ENCODE measurements at regions not wholly inside any gene's neighbourhood (a gene's known extent, or its start where the extent isn't known, plus 50 kb on each side); places are given as distances from the start of the nearest gene placed in this dataset.

GRCh38 chr7:50865450-50865849 is 82.8 kb upstream of the GRB10 start:
- Histone ChIP-seq H3K27ac (no peak overlapping the region), H3K9me3 (no peaks in the 10 kb centered on the region), H3K4me1 (no peaks in the 10 kb centered on the region), H3K27me3 (no peaks in the 10 kb centered on the region), H3K4me3 (no peak overlapping the region), H3K9ac (ENCODE audit: low read depth in 2 of 2, low read length in 2 of 2) (no peak overlapping the region), H3K36me3 (no peaks in the 10 kb centered on the region)
- intact Hi-C loops (cut with DNase I): no loop called here
- no peak for DNase-seq
- no peak for TF ChIP-seq CTCF (IDR thresholded peaks at IDR 0.05)

DNA sequence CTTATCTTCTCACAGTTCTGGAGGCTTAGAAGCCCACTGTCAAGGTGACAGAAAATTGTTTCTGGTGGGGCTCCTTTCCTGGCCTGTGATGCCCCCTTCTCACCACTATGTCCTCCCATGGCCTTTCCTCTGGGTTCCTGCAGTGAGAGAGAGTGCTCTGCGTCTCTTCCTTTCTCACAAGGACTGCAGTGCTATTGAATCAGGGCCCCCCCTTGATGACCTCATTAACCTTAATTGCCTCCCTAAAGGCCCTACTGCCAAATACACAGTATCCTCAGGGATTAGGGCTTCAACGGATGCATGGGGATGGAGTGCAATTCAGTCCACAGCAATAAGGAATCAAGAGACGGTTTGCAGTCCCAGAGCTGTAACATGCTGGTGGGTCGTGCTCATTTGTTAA is 82.0 kb upstream of the GRB10 start:
- Histone ChIP-seq H3K4me1 (no peaks in the 10 kb centered on the region), H3K9ac (ENCODE audit: low read depth in 2 of 2, low read length in 2 of 2) (no peak overlapping the region), H3K9me3 (no peaks in the 10 kb centered on the region), H3K27ac (no peak overlapping the region), H3K4me3 (no peak overlapping the region), H3K27me3 (no peaks in the 10 kb centered on the region), H3K36me3 (no peaks in the 10 kb centered on the region)
- TF ChIP-seq CTCF (IDR thresholded peaks at IDR 0.05): no peak
- DNase-seq: no peak
- intact Hi-C loops (cut with DNase I): no loop called here

DNA sequence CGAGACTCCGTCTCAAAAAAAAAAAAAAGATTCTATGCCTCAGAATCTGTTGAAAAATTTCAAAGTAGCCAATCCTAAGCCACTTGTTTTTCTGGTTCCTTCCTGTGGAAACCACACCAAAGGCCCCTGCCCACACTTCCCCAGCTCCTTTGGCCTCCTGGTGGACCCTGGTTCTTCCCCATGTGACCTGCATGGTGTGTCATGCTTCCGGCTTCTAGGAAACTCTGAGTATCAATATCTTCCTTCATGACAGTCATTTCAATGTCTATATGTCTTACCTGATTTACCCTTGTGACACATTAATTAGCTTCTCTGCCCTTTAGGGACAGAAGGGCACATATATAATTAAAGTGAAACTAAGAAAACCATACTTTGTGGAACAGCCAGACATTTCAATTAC is 80.4 kb upstream of the GRB10 start:
- intact Hi-C loops (cut with DNase I): no loop called here
- Histone ChIP-seq H3K27me3 (no peaks in the 10 kb centered on the region), H3K4me1 (no peaks in the 10 kb centered on the region), H3K36me3 (no peaks in the 10 kb centered on the region), H3K9ac (ENCODE audit: low read depth in 2 of 2, low read length in 2 of 2) (no peak overlapping the region), H3K27ac (no peak overlapping the region), H3K9me3 (no peaks in the 10 kb centered on the region), H3K4me3 (no peak overlapping the region)
- no peak for DNase-seq
- no peak for TF ChIP-seq CTCF (IDR thresholded peaks at IDR 0.05)

- no peak for TF ChIP-seq CTCF (IDR thresholded peaks at IDR 0.05)
- H3K4me3 ChIP-seq: no peak overlapping the region
- intact Hi-C loops (cut with DNase I): no loop called here
Observed at GRCh38 chr7:50862302-50862701, 79.6 kb upstream of the GRB10 start.

GRCh38 chr7:50860598-50860997 is 77.9 kb upstream of the GRB10 start:
- no peak for TF ChIP-seq CTCF (IDR thresholded peaks at IDR 0.05)
- H3K4me1 ChIP-seq: no peaks in the 10 kb centered on the region
- no peak overlapping the region for H3K9ac ChIP-seq (ENCODE audit: low read depth in 2 of 2, low read length in 2 of 2)
- intact Hi-C loops (cut with DNase I): no loop called here
- no peak overlapping the region for H3K27ac ChIP-seq
- DNase-seq: no peak
- no peaks in the 10 kb centered on the region for H3K36me3 ChIP-seq
- no peaks in the 10 kb centered on the region for H3K27me3 ChIP-seq
- H3K4me3 ChIP-seq: no peak overlapping the region
- no peaks in the 10 kb centered on the region for H3K9me3 ChIP-seq

More at GRCh38 chr7:50862302-50862701, 79.6 kb upstream of the GRB10 start:
- H3K9ac ChIP-seq (ENCODE audit: low read depth in 2 of 2, low read length in 2 of 2): no peak overlapping the region
- H3K4me1 ChIP-seq: no peaks in the 10 kb centered on the region
- no peak overlapping the region for H3K27ac ChIP-seq
- H3K9me3 ChIP-seq: no peaks in the 10 kb centered on the region
- H3K36me3 ChIP-seq: no peaks in the 10 kb centered on the region
- DNase-seq: no peak
- H3K27me3 ChIP-seq: no peaks in the 10 kb centered on the region

- Histone ChIP-seq H3K27me3 (no peaks in the 10 kb centered on the region), H3K36me3 (no peaks in the 10 kb centered on the region), H3K9ac (ENCODE audit: low read depth in 2 of 2, low read length in 2 of 2) (no peak overlapping the region), H3K27ac (no peak overlapping the region), H3K4me1 (no peaks in the 10 kb centered on the region), H3K9me3 (no peaks in the 10 kb centered on the region), H3K4me3 (no peak overlapping the region)
- no peak for TF ChIP-seq CTCF (IDR thresholded peaks at IDR 0.05)
- no peak for DNase-seq
- intact Hi-C loops (cut with DNase I): no loop called here
Observed at GRCh38 chr7:50860174-50860573, 77.5 kb upstream of the GRB10 start.
